ENCODE measurements at regions not wholly inside any gene's neighbourhood (a gene's known extent, or its start where the extent isn't known, plus 50 kb on each side); places are given as distances from the start of the nearest gene placed in this dataset.

DNA sequence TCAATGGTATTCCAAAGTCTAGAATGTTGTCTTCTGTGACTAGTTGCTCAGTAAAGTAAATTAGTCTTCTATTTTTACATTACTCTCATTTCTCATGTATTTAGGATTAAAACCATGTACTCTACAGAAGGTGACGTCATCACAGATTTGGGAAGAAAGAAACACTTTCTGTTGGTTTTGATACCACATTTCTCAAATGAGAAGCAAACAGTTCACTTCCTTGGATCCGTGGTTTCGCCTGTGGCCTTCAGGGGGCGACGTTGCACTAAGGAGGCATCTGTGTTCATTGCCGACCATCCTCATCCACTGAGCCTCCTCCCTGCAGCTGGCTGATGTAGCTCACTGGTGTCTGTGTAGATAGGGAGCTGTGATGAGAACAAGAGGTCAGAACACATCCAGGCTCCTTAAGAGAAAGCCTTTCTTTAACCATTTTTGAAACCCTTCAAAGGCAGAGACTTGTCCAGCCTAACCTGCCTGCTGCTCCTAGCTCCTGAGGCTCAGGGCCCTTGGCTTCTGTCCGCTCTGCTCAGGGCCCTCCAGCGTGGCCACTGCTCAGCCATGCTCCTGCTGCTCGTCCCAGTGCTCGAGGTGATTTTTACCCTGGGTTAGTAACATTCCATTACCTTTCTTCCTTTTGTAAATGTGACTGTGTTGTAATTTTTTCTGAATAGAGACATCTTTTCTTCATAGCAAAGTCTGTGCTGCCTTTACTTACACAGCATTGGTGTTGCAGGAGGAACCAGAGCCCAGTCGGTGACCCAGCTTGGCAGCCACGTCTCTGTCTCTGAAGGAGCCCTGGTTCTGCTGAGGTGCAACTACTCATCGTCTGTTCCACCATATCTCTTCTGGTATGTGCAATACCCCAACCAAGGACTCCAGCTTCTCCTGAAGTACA, 220.6 kb upstream of the OR4E1 start:
- Histone ChIP-seq H3K4me2 (ENCODE audit: insufficient read depth in 1 of 2, low read depth in 2 of 2, low read length in 2 of 2) (no peak overlapping the region), H3K79me1 (ENCODE audit: low read depth, low read length) (no peaks in the 10 kb centered on the region), H3K9ac (replicated peaks in 1 of 4; ENCODE audit: extremely low read depth in 1 of 4, low read depth in 3 of 4, low read length in 3 of 4) (no peak overlapping the region), H3K14ac (ENCODE audit: insufficient read length) (no peak overlapping the region), H3K36me3 (ENCODE audit: control insufficient read depth in 2 of 4, insufficient read depth in 4 of 4, low read length in 3 of 4) (no peaks in the 10 kb centered on the region), H2AFZ (ENCODE audit: low read length) (peak overlapping the region; percentile 68), H3K27ac (ENCODE audit: low read depth, low read length) (no peak overlapping the region), H2BK15ac (ENCODE audit: low read length) (no peak overlapping the region), H3K9me3 (ENCODE audit: insufficient read depth in 2 of 2, low read depth in 1 of 2, low read length in 1 of 2) (no peaks in the 10 kb centered on the region), H3K23me2 (ENCODE audit: low read depth, low read length) (no peaks in the 10 kb centered on the region), H2BK12ac (ENCODE audit: low read depth, low read length) (no peak overlapping the region), H4K8ac (ENCODE audit: extremely low read depth, insufficient read depth, low read length) (no peak overlapping the region), H3K27me3 (replicated peaks in 1 of 4; ENCODE audit: control insufficient read depth in 3 of 4, extremely low read depth in 1 of 4, insufficient read depth in 3 of 4, low read length in 3 of 4) (no peaks in the 10 kb centered on the region), H3K79me2 (ENCODE audit: control insufficient read depth in 1 of 2, insufficient read depth in 2 of 2, low read length in 2 of 2) (no peaks in the 10 kb centered on the region), H2BK120ac (replicated peaks; ENCODE audit: low read depth, low read length) (no peak overlapping the region), H3K23ac (ENCODE audit: insufficient read length) (no peak overlapping the region), H3K4me1 (replicated peaks in 1 of 4; ENCODE audit: control insufficient read depth in 3 of 4, insufficient read depth in 4 of 4, low read length in 3 of 4) (no peaks in the 10 kb centered on the region), H2BK5ac (ENCODE audit: low read depth, low read length) (no peak overlapping the region), H4K5ac (ENCODE audit: insufficient read length, low read depth, low read length) (no peak overlapping the region), H3K56ac (replicated peaks; ENCODE audit: insufficient read length, low read depth, low read length) (no peak overlapping the region), H4K20me1 (replicated peaks in 1 of 2; ENCODE audit: control insufficient read depth in 1 of 2, insufficient read depth in 2 of 2, low read length in 2 of 2) (no peaks in the 10 kb centered on the region), H3K18ac (ENCODE audit: extremely low read depth, low read length) (no peak overlapping the region), H2AK5ac (ENCODE audit: low read depth, low read length) (no peak overlapping the region), H4K91ac (replicated peaks; ENCODE audit: insufficient read length, low read length) (no peak overlapping the region), H3K4me3 (ENCODE audit: extremely low read depth in 1 of 4, insufficient read depth in 2 of 4, low read depth in 3 of 4, low read length in 4 of 4) (no peak overlapping the region), H2BK20ac (ENCODE audit: low read length) (no peak overlapping the region), H3K4ac (replicated peaks; ENCODE audit: insufficient read length, low read depth, low read length) (no peak overlapping the region)
- POLR2A ChIA-PET (ENCODE audit: partially characterized antibody) = no interaction called here
- no peak for TF ChIP-seq BRCA1 (IDR thresholded peaks at IDR 0.05; ENCODE audit: low read depth, low read length)
- TF ChIP-seq JUND (IDR thresholded peaks at IDR 0.05; ENCODE audit: low read length) = peak; percentile 89
- peak; percentile 53 to 77 (median 69) for TF ChIP-seq CTCF (IDR thresholded peaks at IDR 0.05; ENCODE audit: control extremely low read depth in 1 of 3, insufficient read depth in 1 of 3, low read depth in 1 of 3, low read length in 3 of 3)
- TF ChIP-seq CTBP2 (IDR thresholded peaks at IDR 0.05; ENCODE audit: borderline replicate concordance, insufficient read depth, insufficient read length, low read length) = no peak
- TF ChIP-seq RAD21 (IDR thresholded peaks at IDR 0.05 in 1 of 2, conservative IDR thresholded peaks at IDR 0.05 in 1 of 2; ENCODE audit: low read depth in 2 of 2, low read length in 2 of 2) = peak; percentile 51 to 57
- DNase-seq (ENCODE audit: low read depth in 1 of 2, low spot score in 2 of 2) (peak in 1 of 2 experiments; percentile 66), FAIRE-seq (peak; percentile 98)
- 51% methylated on average over 13 of the region's 13 CpGs; no CpG with 5 or more reads in 1 of the 2 experiments for WGBS, 2 experiments (ENCODE audit: extremely low coverage in 1 of 2, insufficient coverage in 1 of 2, insufficient read length in 1 of 2, insufficient replicate concordance in 2 of 2, low coverage in 1 of 2, low lambda C conversion rate in 2 of 2, missing lambda C conversion rate in 1 of 2)
- CTCF ChIA-PET (ENCODE audit: partially characterized antibody) = interaction anchor here (0.7 to 7.1 kb wide), 15 partner anchors 8 to 96 kb away, joined by 3 to 41 read pairs (median 3); no protein-coding TSS in a partner anchor
